Cardiac fibroblast (primary cell): ENCODE measurements at regions not wholly inside any gene's neighbourhood (a gene's known extent, or its start where the extent isn't known, plus 50 kb on each side); places are given as distances from the start of the nearest gene placed in this dataset.
A peak's percentile ranks its signal among the peaks of the same experiment; 100 is the strongest.

ENCODE experiments used
- DNase-seq, 2 donors: peaks; one replicate each; pipeline versions ENCODE4 v3.0.0 to v3.0.0-alpha.2; 2010; ENCODE audit warnings: low read depth in 2 of 2
- H3K4me3 ChIP-seq, 2 donors: replicated peaks in 1 of 2; 1 replicate in 1 of 2; 2 replicates in 1 of 2; pipeline ENCODE4 v1.5.1; 2011; ENCODE audit warnings: low read depth in 2 of 2, low read length in 2 of 2, mild to moderate bottlenecking in 2 of 2, moderate library complexity in 1 of 2
- TF ChIP-seq, protein P1 (sequence below): IDR thresholded peaks from one replicate; pipeline ENCODE4 v1.5.1; 2011; ENCODE audit warnings: low read depth, mild to moderate bottlenecking, low read length, inconsistent platforms

DNA sequence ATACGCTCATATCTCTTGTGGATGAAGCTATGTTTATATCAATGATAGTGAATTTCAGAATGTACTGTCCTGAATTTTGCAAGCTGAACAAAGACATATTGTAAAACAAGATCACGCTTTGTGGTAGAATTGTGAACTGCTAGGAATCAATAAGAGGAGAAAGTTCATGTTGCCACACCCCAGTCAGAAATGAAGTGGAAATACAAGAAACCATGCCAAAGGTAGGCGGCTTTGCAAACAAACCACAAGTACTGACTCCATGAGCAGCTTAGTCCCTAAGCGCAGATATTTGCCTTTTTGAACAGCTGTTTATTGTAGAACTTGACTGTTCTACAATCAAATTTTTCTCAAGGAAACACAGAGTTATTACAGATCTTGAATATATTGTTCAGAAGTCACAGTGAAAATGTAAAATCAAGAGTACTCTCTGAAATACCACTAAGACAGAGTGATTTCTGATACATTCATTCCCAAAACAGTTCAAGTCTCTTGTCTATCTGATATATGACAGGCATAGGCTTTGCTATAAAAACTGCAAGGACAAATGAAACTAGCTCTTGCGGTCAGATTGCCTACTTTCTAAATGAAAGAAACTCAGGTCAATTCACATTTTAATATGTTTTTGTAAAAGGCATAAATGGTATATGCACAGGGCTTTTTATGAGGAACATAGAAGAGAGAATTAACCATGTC lies 120.9 kb upstream of the CDH19 start:
- no peak overlapping the region for H3K4me3 ChIP-seq
- TF ChIP-seq, protein P1, sequence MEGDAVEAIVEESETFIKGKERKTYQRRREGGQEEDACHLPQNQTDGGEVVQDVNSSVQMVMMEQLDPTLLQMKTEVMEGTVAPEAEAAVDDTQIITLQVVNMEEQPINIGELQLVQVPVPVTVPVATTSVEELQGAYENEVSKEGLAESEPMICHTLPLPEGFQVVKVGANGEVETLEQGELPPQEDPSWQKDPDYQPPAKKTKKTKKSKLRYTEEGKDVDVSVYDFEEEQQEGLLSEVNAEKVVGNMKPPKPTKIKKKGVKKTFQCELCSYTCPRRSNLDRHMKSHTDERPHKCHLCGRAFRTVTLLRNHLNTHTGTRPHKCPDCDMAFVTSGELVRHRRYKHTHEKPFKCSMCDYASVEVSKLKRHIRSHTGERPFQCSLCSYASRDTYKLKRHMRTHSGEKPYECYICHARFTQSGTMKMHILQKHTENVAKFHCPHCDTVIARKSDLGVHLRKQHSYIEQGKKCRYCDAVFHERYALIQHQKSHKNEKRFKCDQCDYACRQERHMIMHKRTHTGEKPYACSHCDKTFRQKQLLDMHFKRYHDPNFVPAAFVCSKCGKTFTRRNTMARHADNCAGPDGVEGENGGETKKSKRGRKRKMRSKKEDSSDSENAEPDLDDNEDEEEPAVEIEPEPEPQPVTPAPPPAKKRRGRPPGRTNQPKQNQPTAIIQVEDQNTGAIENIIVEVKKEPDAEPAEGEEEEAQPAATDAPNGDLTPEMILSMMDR, result no peak
- DNase-seq, result peak; percentile 9 to 70

DNA sequence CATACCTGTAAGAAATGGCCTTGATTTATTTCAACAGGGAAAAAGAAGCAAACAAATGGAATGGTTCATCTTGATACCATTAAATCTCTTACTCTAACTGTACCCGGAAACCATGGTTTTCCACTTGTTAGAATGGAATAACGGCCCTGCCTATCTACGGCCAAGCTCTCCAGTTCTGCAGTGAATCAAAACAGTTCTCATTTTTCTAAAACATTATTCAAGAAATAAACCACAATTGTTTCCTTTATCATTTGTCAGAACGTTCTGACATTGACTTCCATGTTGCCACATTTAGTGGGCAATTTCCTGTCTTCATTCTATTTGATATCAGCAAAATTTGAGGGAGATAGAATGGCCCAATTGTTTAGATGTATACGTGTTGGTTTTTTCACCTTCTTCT lies 118.8 kb upstream of the CDH19 start:
- TF ChIP-seq, protein P1, result no peak
- H3K4me3 ChIP-seq, result no peak overlapping the region
- DNase-seq, result no peak

DNA sequence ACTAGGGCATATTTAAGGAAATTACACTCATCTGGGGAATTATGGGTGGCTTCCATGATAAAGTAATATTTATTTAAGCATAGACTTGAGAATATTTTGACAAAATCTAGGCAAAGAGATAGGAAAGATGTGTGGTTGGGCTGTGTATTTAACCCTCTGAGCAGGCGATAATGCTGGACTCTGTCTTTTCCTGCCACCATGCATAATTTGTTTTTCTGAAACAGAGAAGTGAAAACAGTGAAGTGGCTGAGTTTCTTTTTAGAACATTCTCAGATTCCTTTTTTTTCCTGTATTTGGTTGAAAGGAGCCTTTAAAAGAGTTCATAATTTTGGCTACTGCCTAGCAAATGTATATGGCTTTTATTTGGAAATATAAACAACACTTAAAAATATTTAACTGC lies 104.8 kb upstream of the CDH19 start:
- DNase-seq, result no peak
- H3K4me3 ChIP-seq, result no peak overlapping the region
- TF ChIP-seq, protein P1, result no peak

DNA sequence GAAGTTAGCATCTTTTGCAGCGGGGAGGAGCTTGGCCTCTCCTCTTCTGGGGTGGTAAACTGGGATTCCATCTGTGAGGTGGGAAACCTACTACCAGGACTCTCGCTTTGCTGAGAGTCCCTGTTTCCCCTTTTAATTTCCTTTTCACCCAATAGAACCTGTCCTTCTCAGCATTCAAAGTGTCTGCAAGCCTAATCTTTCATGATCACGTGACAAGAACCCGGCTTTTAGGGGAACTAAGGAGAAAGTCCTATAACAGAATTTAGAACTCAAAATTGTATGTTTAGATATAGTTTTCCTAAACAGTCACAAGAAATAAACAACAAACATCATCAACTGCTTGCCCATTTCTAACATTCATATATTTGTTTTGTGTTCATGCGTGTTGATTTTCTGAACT lies 103.6 kb upstream of the CDH19 start:
- TF ChIP-seq, protein P1, result no peak
- DNase-seq, result no peak
- no peak overlapping the region for H3K4me3 ChIP-seq

DNA sequence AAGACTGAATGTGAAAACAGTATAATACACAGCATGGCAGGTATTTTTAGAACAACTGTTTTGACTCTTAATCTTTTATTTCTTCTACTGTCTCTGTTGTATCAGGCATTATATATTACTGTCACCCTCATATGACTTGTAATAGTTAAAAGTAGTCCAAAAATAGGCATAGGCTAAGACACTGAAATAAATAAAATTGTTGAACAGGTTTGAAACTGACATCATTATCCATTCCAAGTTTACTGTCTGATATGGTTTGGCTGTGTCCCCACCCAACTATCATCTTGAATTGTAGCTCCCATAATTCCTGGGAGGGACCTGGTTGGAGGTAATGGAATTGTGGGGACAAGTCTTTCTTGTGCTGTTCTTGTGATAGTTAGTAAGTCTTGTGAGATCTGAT lies 91.4 kb upstream of the CDH19 start:
- DNase-seq, result no peak
- H3K4me3 ChIP-seq, result no peak overlapping the region
- TF ChIP-seq, protein P1, result no peak

DNA sequence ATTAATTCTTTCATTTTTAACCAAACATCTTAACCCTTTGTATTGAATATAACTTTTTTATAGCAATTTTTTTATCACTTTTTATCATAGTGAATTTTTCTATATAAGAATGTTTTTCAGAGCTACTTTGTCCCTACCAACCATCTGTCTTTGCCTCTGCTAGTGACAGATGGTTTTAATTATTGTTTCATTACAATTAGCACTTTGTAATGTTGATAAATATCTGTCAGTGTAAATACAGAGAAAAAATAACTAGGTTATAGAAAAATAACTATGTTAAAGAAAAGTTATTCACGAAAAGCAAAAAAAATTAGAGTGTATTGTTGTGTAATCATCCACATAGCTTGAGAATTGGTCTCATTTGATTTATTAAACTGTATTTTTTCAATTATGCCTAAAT lies 91.0 kb upstream of the CDH19 start:
- TF ChIP-seq, protein P1, result no peak
- H3K4me3 ChIP-seq, result no peak overlapping the region
- DNase-seq, result no peak

DNA sequence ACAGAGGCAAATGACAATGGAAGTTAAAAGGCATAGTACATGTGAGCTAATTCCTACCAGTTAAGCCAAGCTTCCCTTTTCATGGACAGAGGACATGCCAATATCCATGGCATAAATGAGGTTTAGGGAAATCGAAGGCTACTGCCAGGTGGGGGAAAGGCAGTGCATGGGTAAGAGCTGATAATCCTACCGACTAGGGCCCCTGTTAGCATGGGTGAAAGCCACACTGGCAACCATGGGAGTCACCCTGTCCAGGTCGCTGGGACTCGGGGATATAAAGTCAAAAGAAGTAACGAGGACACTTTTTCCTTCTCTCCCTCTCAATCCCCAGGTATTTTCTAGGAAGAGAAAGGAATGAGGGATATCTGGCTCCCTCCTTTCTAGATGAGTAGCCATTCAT lies 83.7 kb upstream of the CDH19 start:
- TF ChIP-seq, protein P1, result no peak
- H3K4me3 ChIP-seq, result no peak overlapping the region
- DNase-seq, result no peak
